GM13977 (cell line): ENCODE measurements at regions not wholly inside any gene's neighbourhood (a gene's known extent, or its start where the extent isn't known, plus 50 kb on each side); places are given as distances from the start of the nearest gene placed in this dataset.
"Not testable (repeated sequence)": the region's sequence is repeated elsewhere in the genome, so short reads cannot be mapped to it uniquely, and the experiment has no call there.

ENCODE experiments used
- DNase-seq: peaks from one replicate; pipeline ENCODE4 v3.0.0; 2012; ENCODE audit warnings: low spot score
- in situ Hi-C: fragments of 300-500 bp; cut with MboI; formaldehyde crosslinking; loops from one replicate; pipeline ENCODE4 v1.12.0; 2022; ENCODE audit warnings: low sequenced_read_pairs, low pct_unique_long_range_greater_than_20kb, mixed read lengths, inconsistent platforms; ENCODE audit not compliant: unreplicated experiment
- TF ChIP-seq, protein P1 (sequence below): IDR thresholded peaks from 2 replicates; pipeline ENCODE4 v1.5.1; 2012; ENCODE audit warnings: mild to moderate bottlenecking, control low read depth; ENCODE audit not compliant: insufficient read depth; ENCODE audit errors: extremely low read depth, missing control alignments

GRCh38 chr6:27825025-27825793 lies 87.0 kb downstream of the OR2B2 start:
- in situ Hi-C loops, result no loop called here

DNA sequence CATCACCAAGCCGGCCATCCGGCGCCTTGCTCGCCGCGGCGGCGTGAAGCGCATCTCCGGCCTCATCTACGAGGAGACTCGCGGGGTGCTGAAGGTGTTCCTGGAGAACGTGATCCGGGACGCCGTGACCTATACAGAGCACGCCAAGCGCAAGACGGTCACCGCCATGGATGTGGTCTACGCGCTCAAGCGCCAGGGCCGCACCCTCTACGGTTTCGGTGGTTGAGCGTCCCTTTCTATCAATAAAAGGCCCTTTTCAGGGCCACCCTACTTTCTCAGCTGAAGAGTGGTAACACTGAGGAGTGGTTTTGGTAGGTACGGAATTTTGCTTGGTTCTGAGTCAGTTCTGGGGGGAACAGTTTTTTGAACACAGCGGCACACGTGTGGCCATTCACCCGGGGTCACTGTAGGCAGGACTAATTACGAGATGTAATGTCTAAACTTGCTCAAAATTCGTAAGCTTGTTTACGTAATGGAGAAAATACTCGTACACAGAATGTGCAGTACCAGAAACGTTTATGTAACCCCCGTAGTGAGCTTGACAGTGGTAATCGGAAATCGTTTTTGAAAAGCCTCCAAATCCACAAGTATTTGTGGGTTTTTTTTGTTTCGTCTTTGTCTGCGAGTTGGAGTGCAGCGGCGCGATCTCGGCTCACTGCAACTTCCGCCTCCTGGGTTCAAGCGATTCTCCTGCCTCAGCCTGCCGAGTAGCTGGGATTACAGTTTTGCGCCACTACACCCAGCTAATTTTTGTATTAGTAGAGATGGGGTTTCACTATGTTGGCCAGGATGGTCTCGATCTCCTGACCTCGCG lies 87.8 kb downstream of the OR2B2 start:
- in situ Hi-C loops, result loop anchor here (25.0 kb wide), 1 partner anchor 1587 kb away; a partner anchor contains a TSS
- peak; percentile 26 for DNase-seq

More at GRCh38 chr6:27825025-27825793, 87.0 kb downstream of the OR2B2 start:
- TF ChIP-seq, protein P1, sequence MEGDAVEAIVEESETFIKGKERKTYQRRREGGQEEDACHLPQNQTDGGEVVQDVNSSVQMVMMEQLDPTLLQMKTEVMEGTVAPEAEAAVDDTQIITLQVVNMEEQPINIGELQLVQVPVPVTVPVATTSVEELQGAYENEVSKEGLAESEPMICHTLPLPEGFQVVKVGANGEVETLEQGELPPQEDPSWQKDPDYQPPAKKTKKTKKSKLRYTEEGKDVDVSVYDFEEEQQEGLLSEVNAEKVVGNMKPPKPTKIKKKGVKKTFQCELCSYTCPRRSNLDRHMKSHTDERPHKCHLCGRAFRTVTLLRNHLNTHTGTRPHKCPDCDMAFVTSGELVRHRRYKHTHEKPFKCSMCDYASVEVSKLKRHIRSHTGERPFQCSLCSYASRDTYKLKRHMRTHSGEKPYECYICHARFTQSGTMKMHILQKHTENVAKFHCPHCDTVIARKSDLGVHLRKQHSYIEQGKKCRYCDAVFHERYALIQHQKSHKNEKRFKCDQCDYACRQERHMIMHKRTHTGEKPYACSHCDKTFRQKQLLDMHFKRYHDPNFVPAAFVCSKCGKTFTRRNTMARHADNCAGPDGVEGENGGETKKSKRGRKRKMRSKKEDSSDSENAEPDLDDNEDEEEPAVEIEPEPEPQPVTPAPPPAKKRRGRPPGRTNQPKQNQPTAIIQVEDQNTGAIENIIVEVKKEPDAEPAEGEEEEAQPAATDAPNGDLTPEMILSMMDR, result no peak
- no peak for DNase-seq

GRCh38 chr6:27823714-27824210 lies 88.4 kb downstream of the OR2B2 start:
- in situ Hi-C loops, result loop anchor here (25.0 kb wide), 1 partner anchor 1586 kb away; a partner anchor contains a TSS
- DNase-seq, result not testable (repeated sequence)

- DNase-seq, result no peak
- TF ChIP-seq, protein P1, result no peak
- in situ Hi-C loops, result loop anchor here (25.0 kb wide), 1 partner anchor 1580 kb away; a partner anchor contains a TSS
Measured at GRCh38 chr6:27816906-27817305, 95.3 kb downstream of the OR2B2 start.

DNA sequence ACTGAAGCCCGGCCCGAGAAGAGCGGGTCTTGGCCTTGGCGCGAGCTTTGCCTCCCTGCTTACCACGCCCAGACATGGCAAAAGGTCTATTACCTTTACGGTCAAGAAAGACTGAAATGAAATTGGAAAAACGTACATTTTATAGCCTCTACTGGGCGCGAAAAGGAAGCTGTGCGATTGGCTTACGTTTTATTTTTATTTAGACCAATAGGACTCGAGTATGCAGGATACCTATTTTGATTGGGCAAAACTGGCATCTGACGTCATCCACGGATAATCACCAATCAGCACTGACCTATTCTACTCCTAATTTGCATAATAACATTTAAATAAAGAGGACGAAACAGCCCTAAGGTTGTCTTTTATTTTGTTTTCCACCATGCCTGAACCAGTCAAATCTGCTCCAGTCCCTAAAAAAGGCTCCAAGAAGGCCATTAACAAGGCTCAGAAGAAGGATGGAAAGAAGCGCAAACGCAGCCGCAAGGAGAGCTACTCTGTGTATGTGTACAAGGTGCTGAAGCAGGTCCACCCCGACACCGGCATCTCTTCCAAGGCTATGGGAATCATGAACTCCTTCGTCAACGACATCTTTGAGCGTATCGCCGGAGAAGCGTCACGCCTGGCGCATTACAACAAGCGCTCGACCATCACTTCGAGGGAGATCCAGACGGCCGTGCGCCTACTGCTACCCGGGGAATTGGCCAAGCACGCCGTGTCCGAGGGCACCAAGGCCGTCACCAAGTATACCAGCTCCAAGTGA lies 97.4 kb downstream of the OR2B2 start:
- peak; percentile 75 for DNase-seq
- TF ChIP-seq, protein P1, result no peak
- in situ Hi-C loops, result loop anchor here (25.0 kb wide), 1 partner anchor 1578 kb away; a partner anchor contains a TSS

DNA sequence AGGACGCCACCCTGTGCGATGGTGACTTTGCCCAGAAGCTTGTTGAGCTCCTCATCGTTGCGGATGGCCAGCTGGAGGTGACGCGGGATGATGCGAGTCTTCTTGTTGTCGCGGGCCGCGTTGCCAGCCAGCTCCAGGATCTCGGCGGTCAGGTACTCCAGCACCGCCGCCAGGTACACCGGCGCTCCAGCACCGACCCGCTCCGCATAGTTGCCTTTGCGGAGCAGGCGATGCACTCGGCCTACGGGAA lies 97.9 kb downstream of the OR2B2 start:
- in situ Hi-C loops, result loop anchor here (25.0 kb wide), 1 partner anchor 1577 kb away; a partner anchor contains a TSS

DNA sequence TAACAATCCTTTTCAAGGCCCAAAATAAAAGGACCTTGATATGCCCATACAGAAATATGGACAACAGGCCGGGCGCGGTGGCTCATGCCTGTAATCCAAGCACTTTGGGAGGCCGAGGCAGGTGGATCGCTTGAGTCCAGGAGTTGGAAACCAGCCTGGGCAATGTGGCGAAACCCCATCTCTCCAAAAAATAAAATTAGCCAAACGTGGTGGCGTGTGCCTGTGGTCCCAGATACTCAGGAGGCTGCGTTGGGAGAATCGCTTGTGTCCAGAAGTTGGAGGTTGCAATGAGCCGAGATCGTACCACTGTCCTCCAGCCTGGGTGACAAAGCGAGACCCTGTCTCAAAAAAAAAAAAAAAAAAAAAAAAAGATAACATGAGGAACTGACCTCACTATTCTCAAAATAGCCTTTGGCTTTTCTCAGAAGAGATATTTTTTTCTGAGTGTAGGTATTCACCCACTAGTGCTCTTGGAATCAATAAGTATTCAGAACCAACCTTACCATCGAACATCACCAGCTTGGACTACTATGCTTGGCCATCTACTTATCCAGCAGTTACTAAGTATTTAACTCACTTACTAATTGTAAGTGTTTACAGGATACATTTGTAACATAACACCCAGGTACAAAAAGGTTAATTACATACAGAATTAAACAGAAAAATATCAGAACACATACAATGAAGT lies 99.2 kb downstream of the OR2B2 start:
- in situ Hi-C loops, result loop anchor here (25.0 kb wide), 1 partner anchor 1576 kb away; a partner anchor contains a TSS
- TF ChIP-seq, protein P1, result no peak
- no peak for DNase-seq

More for the DNA sequence above, 97.9 kb downstream of the OR2B2 start:
- DNase-seq, result not testable (repeated sequence)
